Lung (tissue), 11 donors: ENCODE measurements at regions not wholly inside any gene's neighbourhood (a gene's known extent, or its start where the extent isn't known, plus 50 kb on each side); places are given as distances from the start of the nearest gene placed in this dataset.

Experiments
- ATAC-seq: fragments of 200-7000 bp; cut with Tn5 transposase; one replicate; pipeline ENCODE4 v1.9.1; 2020; ENCODE audit warnings: moderate number of reproducible peaks; ENCODE audit not compliant: insufficient read depth, low FRiP score
- DNase-seq, 3 donors: peaks; one replicate each; pipeline ENCODE4 v3.0.0-alpha.2; 2013 to 2017
- H3K27ac ChIP-seq, 2 donors: one replicate each; pipeline ENCODE4 v1.5.1; 2013; ENCODE audit warnings: mild to moderate bottlenecking in 2 of 2, moderate library complexity in 2 of 2, control low read depth in 1 of 2, inconsistent platforms in 1 of 2, low read depth in 1 of 2, low read length in 1 of 2
- H3K27me3 ChIP-seq, 3 donors: one replicate each; pipeline ENCODE4 v1.5.1; 2013; ENCODE audit warnings: low read length in 2 of 3; ENCODE audit not compliant: control insufficient read depth in 3 of 3, insufficient read depth in 3 of 3
- H3K36me3 ChIP-seq, 4 donors: one replicate each; pipeline ENCODE4 v1.5.1; 2013; ENCODE audit warnings: low read length in 4 of 4, mild to moderate bottlenecking in 1 of 4, moderate library complexity in 1 of 4; ENCODE audit not compliant: control insufficient read depth in 4 of 4, insufficient read depth in 4 of 4
- H3K4me1 ChIP-seq, 5 donors: one replicate each; pipeline ENCODE4 v1.5.1; 2013; ENCODE audit warnings: low read length in 5 of 5, mild to moderate bottlenecking in 2 of 5, moderate library complexity in 1 of 5; ENCODE audit not compliant: control insufficient read depth in 5 of 5, insufficient read depth in 5 of 5
- H3K4me3 ChIP-seq: one replicate; pipeline ENCODE4 v1.5.1; 2013; ENCODE audit warnings: mild to moderate bottlenecking, control low read depth, moderate library complexity
- H3K9ac ChIP-seq, 2 donors: one replicate each; pipeline ENCODE4 v1.5.1; 2013; ENCODE audit warnings: low read length in 2 of 2, control low read depth in 1 of 2; ENCODE audit not compliant: insufficient read depth in 1 of 2
- H3K9me3 ChIP-seq, 4 donors: one replicate each; pipeline ENCODE4 v1.5.1; 2013; ENCODE audit warnings: low read length in 3 of 4, mild to moderate bottlenecking in 1 of 4, moderate library complexity in 1 of 4; ENCODE audit not compliant: control insufficient read depth in 4 of 4, insufficient read depth in 3 of 4
- WGBS, 2 donors: extraction: QIAGEN DNeasy Blood & Tissue Kit; methylation state at CpG; one replicate each; pipeline ENCODE4 v1.1.7; 2013; 5-methylcytosine and 5-hydroxymethylcytosine counted together
- TF ChIP-seq, protein P1 (sequence below): IDR thresholded peaks from 2 replicates; pipeline ENCODE4 v1.5.1; 2012; ENCODE audit warnings: mild to moderate bottlenecking; ENCODE audit errors: control extremely low read depth, extremely low read depth
- donor health status: control.
- donor health status: control.
- donor health status: Bipolar disorder and iron deficiency.
- donor health status: healthy.
- donor health status: DM: yes; HTN: yes; CAD: no.

GRCh38 chr1:91135799-91136198 is 114.0 kb upstream of the ZNF644 start:
- no peaks in the 10 kb centered on the region for H3K4me1 ChIP-seq
- H3K4me3 ChIP-seq, result no peak overlapping the region
- no peak overlapping the region for H3K9ac ChIP-seq
- no peaks in the 10 kb centered on the region for H3K27me3 ChIP-seq
- H3K9me3 ChIP-seq, result peaks cover 0 to 3% (median 0%) of the 10 kb centered on the region in 4 donors
- DNase-seq, result no peak
- TF ChIP-seq, protein P1, sequence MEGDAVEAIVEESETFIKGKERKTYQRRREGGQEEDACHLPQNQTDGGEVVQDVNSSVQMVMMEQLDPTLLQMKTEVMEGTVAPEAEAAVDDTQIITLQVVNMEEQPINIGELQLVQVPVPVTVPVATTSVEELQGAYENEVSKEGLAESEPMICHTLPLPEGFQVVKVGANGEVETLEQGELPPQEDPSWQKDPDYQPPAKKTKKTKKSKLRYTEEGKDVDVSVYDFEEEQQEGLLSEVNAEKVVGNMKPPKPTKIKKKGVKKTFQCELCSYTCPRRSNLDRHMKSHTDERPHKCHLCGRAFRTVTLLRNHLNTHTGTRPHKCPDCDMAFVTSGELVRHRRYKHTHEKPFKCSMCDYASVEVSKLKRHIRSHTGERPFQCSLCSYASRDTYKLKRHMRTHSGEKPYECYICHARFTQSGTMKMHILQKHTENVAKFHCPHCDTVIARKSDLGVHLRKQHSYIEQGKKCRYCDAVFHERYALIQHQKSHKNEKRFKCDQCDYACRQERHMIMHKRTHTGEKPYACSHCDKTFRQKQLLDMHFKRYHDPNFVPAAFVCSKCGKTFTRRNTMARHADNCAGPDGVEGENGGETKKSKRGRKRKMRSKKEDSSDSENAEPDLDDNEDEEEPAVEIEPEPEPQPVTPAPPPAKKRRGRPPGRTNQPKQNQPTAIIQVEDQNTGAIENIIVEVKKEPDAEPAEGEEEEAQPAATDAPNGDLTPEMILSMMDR, result no peak
- 92 to 97% methylated on average over 11 of the region's 11 CpGs for WGBS, 2 donors
- H3K27ac ChIP-seq, result no peak overlapping the region
- no peak for ATAC-seq
- H3K36me3 ChIP-seq, result no peaks in the 10 kb centered on the region

- TF ChIP-seq, protein P1, result no peak
- Histone ChIP-seq H3K4me3 (no peak overlapping the region), H3K36me3 (no peaks in the 10 kb centered on the region), H3K9me3 (peaks cover 0 to 3% (median 0%) of the 10 kb centered on the region in 4 donors), H3K27me3 (no peaks in the 10 kb centered on the region), H3K9ac (no peak overlapping the region), H3K4me1 (no peaks in the 10 kb centered on the region), H3K27ac (no peak overlapping the region)
- WGBS, 2 donors, result 87 to 91% methylated on average over 6 of the region's 6 CpGs
- no peak for DNase-seq
- ATAC-seq, result no peak
Observed at GRCh38 chr1:91133248-91133647, 111.4 kb upstream of the ZNF644 start.

DNA sequence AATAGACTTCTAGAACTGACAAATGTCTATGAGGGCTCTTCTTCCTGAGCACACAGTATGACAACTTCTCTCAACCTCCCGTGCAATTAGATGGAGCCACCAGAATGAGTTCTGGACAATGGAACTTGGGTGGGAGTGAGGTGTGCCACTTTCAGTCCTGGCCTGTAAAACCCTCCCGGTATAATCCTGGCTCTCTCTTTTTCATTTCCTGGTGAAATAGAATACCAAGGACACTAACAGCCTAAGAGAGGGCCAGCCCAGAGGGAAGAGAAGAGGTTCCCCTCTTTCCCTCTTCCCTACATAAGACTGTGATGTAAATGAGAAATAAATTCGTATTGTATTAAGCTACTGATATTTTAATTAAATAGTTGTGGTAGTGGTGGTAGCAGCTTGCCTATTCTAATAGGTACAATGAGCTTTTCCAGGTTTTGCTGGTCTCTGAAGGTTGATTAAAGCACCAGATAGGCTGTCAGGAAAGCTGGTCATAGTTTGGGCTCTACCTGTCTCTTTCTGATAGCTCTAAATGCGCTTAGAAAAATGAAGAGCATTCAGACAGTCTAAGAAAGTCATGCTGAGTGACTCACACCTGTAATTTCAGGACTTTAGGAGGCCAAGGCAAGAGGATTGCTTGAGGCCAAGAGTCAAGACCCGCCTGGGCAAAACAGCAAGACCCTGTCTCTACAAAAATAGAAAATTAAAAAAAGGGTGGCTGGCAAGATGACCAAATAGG is 108.6 kb upstream of the ZNF644 start:
- peaks cover 0 to 3% (median 0%) of the 10 kb centered on the region in 4 donors for H3K9me3 ChIP-seq
- no peaks in the 10 kb centered on the region for H3K4me1 ChIP-seq
- H3K27me3 ChIP-seq, result no peaks in the 10 kb centered on the region
- H3K36me3 ChIP-seq, result no peaks in the 10 kb centered on the region
- no peak overlapping the region for H3K27ac ChIP-seq
- DNase-seq, result no peak
- H3K4me3 ChIP-seq, result no peak overlapping the region
- ATAC-seq, result no peak
- 87 to 88% methylated on average over 5 of the region's 5 CpGs for WGBS, 2 donors
- H3K9ac ChIP-seq, result no peak overlapping the region
- TF ChIP-seq, protein P1, result no peak

- Histone ChIP-seq H3K27me3 (no peaks in the 10 kb centered on the region), H3K4me3 (no peak overlapping the region), H3K27ac (no peak overlapping the region), H3K36me3 (no peaks in the 10 kb centered on the region), H3K9me3 (peaks cover 0 to 3% (median 0%) of the 10 kb centered on the region in 4 donors), H3K4me1 (no peaks in the 10 kb centered on the region), H3K9ac (no peak overlapping the region)
- TF ChIP-seq, protein P1, result no peak
- WGBS, 2 donors, result 70 to 78% methylated on average over 3 of the region's 3 CpGs
- no peak for DNase-seq
- ATAC-seq, result no peak
Observed at GRCh38 chr1:91129458-91129857, 107.6 kb upstream of the ZNF644 start.
